Neural cell (in vitro differentiated cells): ENCODE measurements at regions not wholly inside any gene's neighbourhood (a gene's known extent, or its start where the extent isn't known, plus 50 kb on each side); places are given as distances from the start of the nearest gene placed in this dataset.

ENCODE experiments used
- EZH2 ChIP-seq: fragments of 200-600, 300-800 bp; shearing (Covaris generic), sonication (generic); IDR thresholded peaks from 2 replicates; pipeline ENCODE4 v1.6.1; 2014; ENCODE audit warnings: antibody characterized with exemption, low read length, borderline replicate concordance, mild to moderate bottlenecking; ENCODE audit not compliant: insufficient read depth, poor library complexity, severe bottlenecking
- POLR2AphosphoS5 ChIP-seq: IDR thresholded peaks from 2 replicates; pipeline ENCODE4 v1.6.1; 2012
- TF ChIP-seq, protein P1 (sequence below): fragments of 450-650 bp; IDR thresholded peaks from 2 replicates; pipeline ENCODE4 v1.5.1; 2014; ENCODE audit warnings: antibody characterized with exemption, mild to moderate bottlenecking, moderate library complexity; ENCODE audit not compliant: poor library complexity, severe bottlenecking

DNA sequence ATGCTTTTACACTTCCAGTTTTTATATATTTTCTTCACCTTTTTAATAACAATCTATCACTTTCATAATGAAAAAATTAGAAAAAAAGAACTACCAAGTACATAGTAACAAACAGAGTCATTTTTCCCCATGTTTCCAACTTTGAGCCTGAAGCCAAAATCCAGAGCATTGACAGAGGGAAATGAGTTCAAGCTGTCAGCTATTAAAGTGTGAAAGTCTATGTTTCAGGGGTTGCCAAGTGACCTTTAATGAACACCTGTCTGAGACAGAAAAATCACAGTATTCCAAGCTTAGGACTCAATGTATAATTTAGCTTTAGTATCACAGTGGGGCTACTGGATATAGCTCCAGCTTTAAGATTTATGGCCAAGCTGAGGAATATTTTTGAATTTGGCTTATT lies 128.3 kb upstream of the GADL1 start:
- TF ChIP-seq, protein P1, sequence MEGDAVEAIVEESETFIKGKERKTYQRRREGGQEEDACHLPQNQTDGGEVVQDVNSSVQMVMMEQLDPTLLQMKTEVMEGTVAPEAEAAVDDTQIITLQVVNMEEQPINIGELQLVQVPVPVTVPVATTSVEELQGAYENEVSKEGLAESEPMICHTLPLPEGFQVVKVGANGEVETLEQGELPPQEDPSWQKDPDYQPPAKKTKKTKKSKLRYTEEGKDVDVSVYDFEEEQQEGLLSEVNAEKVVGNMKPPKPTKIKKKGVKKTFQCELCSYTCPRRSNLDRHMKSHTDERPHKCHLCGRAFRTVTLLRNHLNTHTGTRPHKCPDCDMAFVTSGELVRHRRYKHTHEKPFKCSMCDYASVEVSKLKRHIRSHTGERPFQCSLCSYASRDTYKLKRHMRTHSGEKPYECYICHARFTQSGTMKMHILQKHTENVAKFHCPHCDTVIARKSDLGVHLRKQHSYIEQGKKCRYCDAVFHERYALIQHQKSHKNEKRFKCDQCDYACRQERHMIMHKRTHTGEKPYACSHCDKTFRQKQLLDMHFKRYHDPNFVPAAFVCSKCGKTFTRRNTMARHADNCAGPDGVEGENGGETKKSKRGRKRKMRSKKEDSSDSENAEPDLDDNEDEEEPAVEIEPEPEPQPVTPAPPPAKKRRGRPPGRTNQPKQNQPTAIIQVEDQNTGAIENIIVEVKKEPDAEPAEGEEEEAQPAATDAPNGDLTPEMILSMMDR = no peak
- TF ChIP-seq POLR2AphosphoS5 (no peak), EZH2 (no peak)
